NCI-H2171 treated with DMSO at 0.1 percent for 48 hours (cell line): ENCODE measurements at regions not wholly inside any gene's neighbourhood (a gene's known extent, or its start where the extent isn't known, plus 50 kb on each side); places are given as distances from the start of the nearest gene placed in this dataset.

ENCODE experiments used
- DNase-seq: peaks from one replicate; lab custom pipeline; 2025; lab: John Stamatoyannopoulos, UW

- no peak for DNase-seq
These were observed 418.2 kb downstream of the GABRG2 start for GRCh38 chr5:162485666-162486292.

- DNase-seq: no peak
These were observed 420.3 kb downstream of the GABRG2 start for GRCh38 chr5:162487528-162488525.

DNA sequence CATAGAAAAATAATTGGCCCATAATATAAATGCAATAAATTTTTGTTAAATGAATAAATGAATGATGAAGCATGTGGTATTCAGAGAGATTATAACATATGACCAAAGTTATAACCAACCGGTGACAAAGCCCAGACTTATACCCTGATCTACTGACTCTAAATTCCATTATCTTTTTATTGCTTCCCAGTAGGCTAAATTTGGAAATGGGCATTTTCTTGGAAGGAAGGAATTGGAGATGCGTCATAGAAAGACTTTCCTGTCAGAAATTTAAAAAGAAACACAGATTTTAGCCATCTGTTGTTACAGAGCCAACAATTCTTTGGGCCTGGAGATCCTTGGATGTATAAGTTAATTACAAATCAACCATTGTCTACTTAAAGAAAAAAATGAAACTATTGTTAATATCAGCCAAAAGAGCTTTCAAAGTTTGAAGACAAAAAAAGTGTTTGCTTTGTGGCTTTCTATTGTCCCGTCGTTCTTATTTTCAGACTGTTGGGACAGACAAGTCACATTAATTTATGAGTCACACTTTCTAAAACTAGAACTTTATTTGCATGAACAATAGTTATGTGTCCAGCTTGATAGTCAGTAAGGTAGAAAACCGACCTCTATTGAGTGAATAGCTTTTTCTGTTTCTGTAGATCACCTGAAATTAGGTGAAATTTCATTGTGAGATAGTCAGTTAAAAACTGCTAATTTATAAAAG lies 428.7 kb downstream of the GABRG2 start:
- no peak for DNase-seq

DNA sequence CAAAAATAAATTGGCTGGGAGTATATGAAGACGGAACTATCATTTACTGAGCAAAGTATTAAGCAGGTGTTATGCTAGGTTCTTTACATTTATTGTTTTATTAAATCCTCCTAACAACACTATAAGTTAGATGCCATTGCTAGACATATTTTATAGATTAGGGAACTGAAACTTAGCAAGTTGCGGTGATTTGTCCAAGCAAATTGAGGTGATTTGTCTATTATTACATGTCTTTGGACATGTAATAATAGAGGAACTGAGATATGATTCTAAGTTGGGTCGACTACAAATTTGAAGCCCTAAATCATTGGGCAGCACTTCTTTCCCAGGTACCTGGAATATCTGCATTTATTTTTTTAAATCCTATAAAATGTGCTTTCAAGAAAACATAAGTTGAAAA lies 429.9 kb downstream of the GABRG2 start:
- DNase-seq: no peak

- no peak for DNase-seq
These were observed 435.2 kb downstream of the GABRG2 start for GRCh38 chr5:162502780-162503179.

- DNase-seq: no peak
These were observed 436.2 kb downstream of the GABRG2 start for GRCh38 chr5:162503796-162504195.

DNA sequence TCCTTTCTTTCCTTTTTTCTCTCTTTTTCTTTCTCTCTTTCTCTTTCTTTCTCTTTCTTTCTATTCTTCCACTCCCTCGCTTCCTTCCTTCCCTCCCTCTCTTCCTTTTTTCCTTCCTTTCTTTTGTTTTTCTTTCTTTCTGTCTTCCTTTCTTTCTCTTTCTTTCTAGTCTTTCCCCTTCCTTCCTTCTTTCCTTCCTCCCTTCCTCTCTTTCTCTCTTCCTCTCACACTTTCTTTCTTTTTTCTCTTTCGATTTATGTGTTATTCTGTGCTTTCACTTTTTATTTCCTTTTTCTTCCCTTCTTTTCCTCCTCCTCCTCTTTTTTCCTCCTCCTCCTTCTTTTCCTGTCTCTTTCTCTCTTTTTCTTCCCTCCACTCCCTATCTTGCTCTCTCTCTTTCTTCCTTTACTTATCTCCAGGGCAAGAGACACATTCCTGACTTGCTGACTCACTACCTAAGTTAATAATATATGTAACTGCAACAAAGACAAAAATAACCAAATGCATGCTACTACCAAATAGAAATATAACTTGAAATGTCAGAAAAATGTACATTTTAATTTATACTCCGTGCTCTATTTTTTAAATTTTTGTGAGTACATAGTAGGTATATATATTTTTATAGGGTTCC lies 445.5 kb downstream of the GABRG2 start:
- DNase-seq: no peak

GRCh38 chr5:162514116-162514515 lies 446.5 kb downstream of the GABRG2 start:
- no peak for DNase-seq

- no peak for DNase-seq
These were observed 453.3 kb downstream of the GABRG2 start for GRCh38 chr5:162520878-162521277.

DNA sequence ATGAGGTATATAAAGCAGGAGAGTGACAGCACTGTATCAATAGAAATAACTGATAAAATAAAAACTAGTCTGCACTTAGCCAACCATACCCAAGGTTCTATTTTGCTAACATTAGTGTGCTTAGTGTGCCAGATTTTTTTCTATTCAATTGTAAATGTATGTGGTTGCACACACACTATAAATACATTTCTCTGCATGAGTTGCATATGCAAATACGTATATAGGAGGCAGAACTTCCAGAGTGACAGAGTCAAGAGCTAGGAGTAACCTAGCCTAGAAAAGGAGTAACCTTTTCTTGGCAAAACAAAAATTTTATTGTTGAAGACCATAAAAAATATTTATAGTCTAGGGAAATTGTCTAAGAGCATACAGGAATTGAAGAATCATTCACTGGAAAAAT lies 461.6 kb downstream of the GABRG2 start:
- no peak for DNase-seq

GRCh38 chr5:162529886-162530285 lies 462.3 kb downstream of the GABRG2 start:
- no peak for DNase-seq

- DNase-seq: no peak
These were observed 475.9 kb downstream of the GABRG2 start for GRCh38 chr5:162543437-162543836.

GRCh38 chr5:162544905-162545304 lies 477.3 kb downstream of the GABRG2 start:
- no peak for DNase-seq

- no peak for DNase-seq
These were observed 482.7 kb downstream of the GABRG2 start for GRCh38 chr5:162550236-162550635.

- no peak for DNase-seq
These were observed 490.5 kb downstream of the GABRG2 start for GRCh38 chr5:162558120-162558519.

DNA sequence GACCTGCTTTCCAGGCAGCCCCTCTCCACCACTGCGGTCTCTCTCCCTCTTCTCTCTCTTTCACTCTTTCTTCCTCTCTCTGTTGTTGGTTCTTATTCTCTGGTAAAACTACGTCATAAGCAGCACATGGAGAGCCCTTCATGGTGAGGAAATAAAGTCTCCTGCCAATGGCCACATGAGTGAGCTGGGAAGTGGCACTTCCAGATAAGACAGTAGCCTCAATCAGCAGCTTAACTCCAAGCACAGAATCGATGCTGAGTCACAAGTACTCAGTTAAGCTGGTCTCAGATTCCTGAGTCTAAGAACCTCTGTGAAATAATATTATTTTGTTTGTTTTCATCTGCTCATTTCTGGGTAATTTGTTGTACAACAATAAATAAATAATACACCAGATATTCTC lies 500.1 kb downstream of the GABRG2 start:
- DNase-seq: no peak

DNA sequence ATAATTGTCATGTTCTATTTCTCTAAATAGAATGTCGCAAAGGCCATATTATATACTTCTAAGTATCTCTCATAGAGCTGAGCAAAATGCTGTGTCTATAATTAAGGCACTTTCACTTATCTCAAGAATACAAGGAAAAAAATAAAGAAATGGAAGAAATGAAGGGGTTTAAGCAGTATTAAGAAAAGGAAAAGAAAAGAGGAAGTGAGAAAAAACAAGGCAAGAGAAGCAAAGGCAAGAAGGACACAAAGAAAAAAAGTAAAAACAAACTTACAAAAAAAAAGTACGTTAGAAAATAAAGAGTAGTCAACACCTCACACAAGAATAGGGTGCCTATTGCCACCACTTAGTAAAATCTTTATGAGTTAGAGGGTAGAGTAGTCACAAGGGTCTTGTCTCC lies 506.2 kb downstream of the GABRG2 start:
- DNase-seq: no peak

- DNase-seq: no peak
These were observed 524.2 kb downstream of the GABRG2 start for GRCh38 chr5:162591724-162592123.

DNA sequence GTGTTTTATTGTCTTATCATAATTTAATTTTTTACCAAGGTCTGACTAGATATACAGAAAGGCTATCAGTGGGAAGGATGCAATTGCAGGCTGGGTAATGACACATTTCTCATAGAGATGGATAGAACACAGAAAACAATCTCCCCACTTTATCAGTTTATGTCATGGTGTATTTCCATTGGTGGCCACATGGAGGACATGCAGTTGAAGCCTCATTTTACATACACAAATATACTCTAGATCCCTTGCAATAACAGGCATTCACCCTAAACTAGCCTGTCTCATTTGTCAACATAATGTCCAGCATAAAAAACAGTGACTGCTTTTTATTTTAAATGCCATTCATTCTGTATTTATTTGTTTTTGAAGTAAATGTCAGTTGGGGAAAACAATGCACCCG lies 526.3 kb downstream of the GABRG2 start:
- DNase-seq: no peak

GRCh38 chr5:162603443-162604070 lies 536.0 kb downstream of the GABRG2 start:
- no peak for DNase-seq

GRCh38 chr5:162607879-162608278 lies 540.3 kb downstream of the GABRG2 start:
- DNase-seq: no peak
